K562 (cell line): ENCODE measurements at regions not wholly inside any gene's neighbourhood (a gene's known extent, or its start where the extent isn't known, plus 50 kb on each side); places are given as distances from the start of the nearest gene placed in this dataset.

Experiments
- ATAC-seq: fragments of 200-7000 bp; cut with Tn5 transposase; 3 replicates; pipeline ENCODE4 v1.9.1; 2020; ENCODE audit warnings: moderate library complexity
- BruUV-seq: library from RNA; stranded (reverse); fragments of 400-500 nt; replicated peaks from 2 replicates; lab custom pipeline; 2021; lab: Mats Ljungman, UMichigan
- CTCF ChIA-PET: fragments of 300-600 bp; formaldehyde crosslinking; extraction: SDS; loops from one replicate; lab custom pipeline; 2021; ENCODE audit warnings: low intra/inter-chr PET ratio; lab: Yijun Ruan, JAX
- POLR2A ChIA-PET: fragments of 300-600, 350-650 bp; sonication (Branson Sonifier 250); formaldehyde crosslinking; extraction: SDS; loops from one replicate; lab custom pipeline; 2021; ENCODE audit warnings: antibody characterized with exemption, inconsistent platforms; lab: Yijun Ruan, JAX
- DNase-seq, 4 experiments: peaks; one replicate each; pipeline versions ENCODE4 v3.0.0 to v3.0.0-alpha.2; 2011 to 2018; ENCODE audit warnings: low spot score in 3 of 4, mixed read lengths in 3 of 4; ENCODE audit errors: extremely low read depth in 1 of 4
- FAIRE-seq: peaks from 2 replicates; lab custom pipeline; 2011; peaks lifted over from hg19 to GRCh38; lab: Jason Lieb, UNC
- H2AFZ ChIP-seq: 2 replicates; pipeline ENCODE4 v1.6.0; 2011; ENCODE audit warnings: low read depth, low read length, control low read depth, inconsistent platforms
- H3K27ac ChIP-seq: fragments of 200-600 bp; 3 replicates; pipeline ENCODE4 v1.8.0; 2011; ENCODE audit warnings: low read depth, mild to moderate bottlenecking, control low read depth, inconsistent platforms, low read length, moderate library complexity, mixed read lengths; ENCODE audit errors: extremely low read depth
- H3K27me3 ChIP-seq, 2 experiments: fragments of 300-600 bp in 1 of 2; 2 replicates in 1 of 2; 3 replicates in 1 of 2; pipeline versions ENCODE4 v1.6.0 to v1.8.0; 2011; ENCODE audit warnings: inconsistent platforms in 2 of 2, low read length in 2 of 2, mild to moderate bottlenecking in 1 of 2, mixed read lengths in 1 of 2, moderate library complexity in 1 of 2; ENCODE audit not compliant: control insufficient read depth in 2 of 2, insufficient read depth in 2 of 2
- H3K36me3 ChIP-seq: fragments of 300-600 bp; 3 replicates; pipeline ENCODE4 v1.8.0; 2011; ENCODE audit warnings: mild to moderate bottlenecking, low read length, inconsistent platforms; ENCODE audit not compliant: control insufficient read depth, insufficient read depth
- H3K4me1 ChIP-seq, 2 experiments: fragments of 200-600 bp in 1 of 2; replicated peaks in 1 of 2; 2 replicates in 1 of 2; 3 replicates in 1 of 2; pipeline versions ENCODE4 v1.5.1 to v1.8.0; 2011; ENCODE audit warnings: inconsistent platforms in 2 of 2, low read length in 2 of 2, mild to moderate bottlenecking in 1 of 2, mixed read lengths in 1 of 2, moderate library complexity in 1 of 2; ENCODE audit not compliant: control insufficient read depth in 2 of 2, insufficient read depth in 2 of 2
- H3K4me2 ChIP-seq: 2 replicates; pipeline ENCODE4 v1.6.1; 2011; ENCODE audit warnings: low read length, control low read depth, inconsistent platforms, mixed read lengths; ENCODE audit not compliant: insufficient read depth
- H3K4me3 ChIP-seq: fragments of 200-600 bp; sonication (generic), shearing (Covaris generic); 2 replicates; pipeline ENCODE4 v1.5.1; 2016; ENCODE audit warnings: control low read depth, inconsistent platforms
- H3K79me2 ChIP-seq: fragments of 200-600 bp; 3 replicates; pipeline ENCODE4 v1.8.0; 2011; ENCODE audit warnings: low read length, inconsistent platforms; ENCODE audit not compliant: control insufficient read depth, insufficient read depth
- H3K9ac ChIP-seq, 2 experiments: 2 replicates each; pipeline versions ENCODE4 v1.6.0 to v1.6.1; 2011; ENCODE audit warnings: low read depth in 2 of 2, low read length in 2 of 2, control low read depth in 1 of 2, inconsistent platforms in 1 of 2, mild to moderate bottlenecking in 1 of 2, mixed read lengths in 1 of 2; ENCODE audit not compliant: insufficient read depth in 1 of 2
- H3K9me1 ChIP-seq: one replicate; pipeline ENCODE4 v1.6.0; 2011; ENCODE audit warnings: inconsistent platforms, mild to moderate bottlenecking, low read length, moderate library complexity; ENCODE audit not compliant: control insufficient read depth, insufficient read depth
- H3K9me3 ChIP-seq: replicated peaks from 2 replicates; pipeline ENCODE4 v1.5.1; 2011; ENCODE audit warnings: low read depth, low read length, inconsistent platforms; ENCODE audit not compliant: control insufficient read depth, insufficient read depth
- H4K20me1 ChIP-seq: replicated peaks from 2 replicates; pipeline ENCODE4 v1.6.1; 2011; ENCODE audit warnings: low read length, inconsistent platforms, mixed read lengths; ENCODE audit not compliant: control insufficient read depth, insufficient read depth
- CBFA2T3 ChIP-seq: fragments of 450-650 bp; IDR thresholded peaks from 2 replicates; pipeline ENCODE4 v1.6.1; 2017
- CTBP1 ChIP-seq: fragments of 450-650 bp; IDR thresholded peaks from 2 replicates; pipeline ENCODE4 v1.6.1; 2016; ENCODE audit warnings: borderline replicate concordance
- EGR1 ChIP-seq: fragments of 450-650 bp; conservative IDR thresholded peaks from 2 replicates; pipeline ENCODE4 v1.6.1; 2017; ENCODE audit warnings: mild to moderate bottlenecking
- GATAD2B ChIP-seq: fragments of 450-650 bp; IDR thresholded peaks from 2 replicates; pipeline ENCODE4 v1.6.1; 2017; ENCODE audit warnings: mild to moderate bottlenecking, borderline replicate concordance
- MAFG ChIP-seq: fragments of 450-650 bp; conservative IDR thresholded peaks from 2 replicates; pipeline ENCODE4 v1.6.1; 2016; ENCODE audit warnings: missing genetic modification characterization, missing compliant biosample characterization
- PCBP1 ChIP-seq: fragments of 200-400 bp; formaldehyde crosslinking; IDR thresholded peaks from 2 replicates; pipeline ENCODE4 v1.6.1; 2018; ENCODE audit warnings: mild to moderate bottlenecking, low read depth, low read length; ENCODE audit not compliant: poor library complexity, severe bottlenecking
- PML ChIP-seq: IDR thresholded peaks from 2 replicates; pipeline ENCODE4 v1.6.1; 2012; ENCODE audit warnings: low read length, inconsistent platforms
- RBM25 ChIP-seq: fragments of 200-400 bp; formaldehyde crosslinking; IDR thresholded peaks from 2 replicates; pipeline ENCODE4 v1.6.1; 2018; ENCODE audit warnings: low read length, low read depth, moderate library complexity; ENCODE audit not compliant: severe bottlenecking
- TFAM ChIP-seq: fragments of 250-450 bp; sonication (Bioruptor Pico); conservative IDR thresholded peaks from 2 replicates; pipeline ENCODE4 v1.5.0; 2021; ENCODE audit warnings: mild to moderate bottlenecking, moderate library complexity
- THAP12 ChIP-seq: fragments of 250-450 bp; sonication (Bioruptor Pico); IDR thresholded peaks from 2 replicates; pipeline ENCODE4 v1.9.0; 2021; ENCODE audit warnings: mild to moderate bottlenecking, inconsistent platforms
- ZEB2 ChIP-seq: fragments of 450-650 bp; IDR thresholded peaks from 2 replicates; pipeline ENCODE4 v1.6.1; 2016
- ZFX ChIP-seq: sonication (generic); formaldehyde crosslinking; IDR thresholded peaks from 2 replicates; pipeline ENCODE4 v1.8.0; 2022; ENCODE audit warnings: mild to moderate bottlenecking, missing genetic modification reagents, moderate library complexity
- ZNF165 ChIP-seq: fragments of 250-450 bp; sonication (Bioruptor Pico); IDR thresholded peaks from 2 replicates; pipeline ENCODE4 v1.4.0; 2020; ENCODE audit warnings: borderline replicate concordance
- ZNF217 ChIP-seq: sonication (generic); formaldehyde crosslinking; IDR thresholded peaks from 2 replicates; pipeline ENCODE4 v1.8.0; 2022; ENCODE audit warnings: mild to moderate bottlenecking, missing genetic modification reagents
- ZNF449 ChIP-seq: fragments of 250-450 bp; sonication (Bioruptor Pico); IDR thresholded peaks from 2 replicates; pipeline ENCODE4 v1.8.0; 2022; ENCODE audit warnings: moderate library complexity, mild to moderate bottlenecking, inconsistent platforms
- ZNF583 ChIP-seq: fragments of 250-450 bp; sonication (Bioruptor Pico); IDR thresholded peaks from 2 replicates; pipeline ENCODE4 v1.4.0; 2020
- WGBS: fragments of 100-300 bp; shearing (Covaris generic); methylation state at CpG from one replicate; pipeline ENCODE4 v1.1.6; 2016; ENCODE audit warnings: low coverage, mixed read lengths; ENCODE audit not compliant: insufficient coverage; ENCODE audit errors: missing lambda C conversion rate; 5-methylcytosine and 5-hydroxymethylcytosine counted together
- in situ Hi-C: fragments of 300-500 bp; cut with MboI; formaldehyde crosslinking; loops from 4 replicates; pipeline ENCODE4 v1.15.0; 2018; ENCODE audit warnings: inconsistent platforms, mixed read lengths
- intact Hi-C: fragments of 100-400 bp; cut with micrococcal nuclease; formaldehyde crosslinking; loops from 2 replicates; pipeline ENCODE4 v1.14.2; 2022

DNA sequence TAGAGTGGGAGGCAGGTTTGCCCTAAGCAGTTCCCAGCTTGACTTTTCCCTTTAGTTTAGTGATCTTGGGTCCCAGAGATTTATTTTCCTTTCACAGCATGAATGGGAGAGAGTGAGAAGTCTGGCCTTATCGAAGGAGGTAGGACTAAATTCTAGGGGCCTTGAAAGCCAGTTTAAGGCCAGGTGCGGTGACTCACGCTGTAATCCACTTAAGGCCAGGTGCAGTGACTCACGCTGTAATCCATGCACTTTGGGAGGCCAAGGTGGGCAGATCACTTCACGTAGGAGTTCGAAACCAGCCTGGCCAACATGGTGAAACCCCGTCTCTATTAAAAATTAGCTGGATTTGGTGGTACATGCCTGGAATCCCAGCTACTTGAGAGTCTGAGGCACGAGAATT is 392.2 kb downstream of the ACTR3B start:
- DNase-seq (no peak), FAIRE-seq (peak; percentile 19), ATAC-seq (no peak)
- Histone ChIP-seq H3K4me3 (no peak overlapping the region), H3K27ac (no peak overlapping the region), H3K4me1 (no peaks in the 10 kb centered on the region), H3K9ac (no peak overlapping the region), H3K79me2 (no peaks in the 10 kb centered on the region), H3K36me3 (no peaks in the 10 kb centered on the region), H4K20me1 (no peaks in the 10 kb centered on the region), H3K9me1 (no peaks in the 10 kb centered on the region), H3K27me3 (no peaks in the 10 kb centered on the region), H2AFZ (no peak overlapping the region), H3K9me3 (no peaks in the 10 kb centered on the region), H3K4me2 (no peak overlapping the region)
- TF ChIP-seq TFAM (CRISPR knock-in tag) (no peak), PCBP1 (no peak), EGR1 (no peak), CBFA2T3 (no peak), ZNF449 (no peak), ZNF165 (no peak), PML (no peak), MAFG (tag) (no peak), ZEB2 (no peak), RBM25 (no peak), ZFX (CRISPR knock-in tag) (no peak), CTBP1 (no peak), ZNF583 (CRISPR knock-in tag) (no peak), GATAD2B (no peak), THAP12 (CRISPR knock-in tag) (no peak), ZNF217 (CRISPR knock-in tag) (no peak)
- intact Hi-C loops: no loop called here
- in situ Hi-C loops: no loop called here
- WGBS: under 1% methylated on average over 8 of the region's 8 CpGs
- POLR2A ChIA-PET: no interaction called here
- CTCF ChIA-PET: no interaction called here
- no TSS peak for BruUV-seq
